HG02763 (cell line): ENCODE measurements at regions not wholly inside any gene's neighbourhood (a gene's known extent, or its start where the extent isn't known, plus 50 kb on each side); places are given as distances from the start of the nearest gene placed in this dataset.
"Not testable (repeated sequence)": the region's sequence is repeated elsewhere in the genome, so short reads cannot be mapped to it uniquely, and the experiment has no call there.

Source experiments
- ATAC-seq: cut with Tn5 transposase; IDR thresholded peaks from one replicate; pipeline ENCODE4 v1.9.1; 2021; ENCODE audit warnings: mild to moderate bottlenecking, moderate library complexity; ENCODE audit not compliant: unreplicated experiment

GRCh38 chr5:2355859-2356258 lies 395.6 kb downstream of the IRX2 start:
- ATAC-seq = no peak

GRCh38 chr5:2353871-2354440 lies 397.5 kb downstream of the IRX2 start:
- no peak for ATAC-seq

GRCh38 chr5:2353211-2353610 lies 398.3 kb downstream of the IRX2 start:
- ATAC-seq = no peak

GRCh38 chr5:2352101-2352861 lies 399.2 kb downstream of the IRX2 start:
- no peak for ATAC-seq

- ATAC-seq = not testable (repeated sequence)
Measured at GRCh38 chr5:2349768-2350167, 401.7 kb downstream of the IRX2 start.

GRCh38 chr5:2338686-2339085 lies 412.8 kb downstream of the IRX2 start:
- ATAC-seq = no peak

- ATAC-seq = no peak
Measured at GRCh38 chr5:2335733-2336515, 415.6 kb downstream of the IRX2 start.

- ATAC-seq = no peak
Measured at GRCh38 chr5:2335125-2335732, 416.2 kb downstream of the IRX2 start.

GRCh38 chr5:2334719-2335118 lies 416.8 kb downstream of the IRX2 start:
- ATAC-seq = no peak

- ATAC-seq = no peak
Measured at GRCh38 chr5:2333291-2333690, 418.2 kb downstream of the IRX2 start.

- no peak for ATAC-seq
Measured at GRCh38 chr5:2332521-2332920, 419.0 kb downstream of the IRX2 start.

- no peak for ATAC-seq
Measured at GRCh38 chr5:2330325-2331130, 420.9 kb downstream of the IRX2 start.

GRCh38 chr5:2329741-2330140 lies 421.7 kb downstream of the IRX2 start:
- no peak for ATAC-seq

- ATAC-seq = no peak
Measured at GRCh38 chr5:2326601-2327000, 424.9 kb downstream of the IRX2 start.

- ATAC-seq = no peak
Measured at GRCh38 chr5:2324788-2325187, 426.7 kb downstream of the IRX2 start.

GRCh38 chr5:2320611-2321010 lies 430.9 kb downstream of the IRX2 start:
- ATAC-seq = no peak

GRCh38 chr5:2317540-2317939 lies 433.9 kb downstream of the IRX2 start:
- no peak for ATAC-seq

GRCh38 chr5:2311851-2312250 lies 429.1 kb upstream of the IRX4 start:
- ATAC-seq = no peak

GRCh38 chr5:2310946-2311345 lies 428.2 kb upstream of the IRX4 start:
- no peak for ATAC-seq

- no peak for ATAC-seq
Measured at GRCh38 chr5:2307631-2308030, 424.9 kb upstream of the IRX4 start.

- no peak for ATAC-seq
Measured at GRCh38 chr5:2306711-2307110, 424.0 kb upstream of the IRX4 start.
